ENCODE measurements at regions not wholly inside any gene's neighbourhood (a gene's known extent, or its start where the extent isn't known, plus 50 kb on each side); places are given as distances from the start of the nearest gene placed in this dataset.

DNA sequence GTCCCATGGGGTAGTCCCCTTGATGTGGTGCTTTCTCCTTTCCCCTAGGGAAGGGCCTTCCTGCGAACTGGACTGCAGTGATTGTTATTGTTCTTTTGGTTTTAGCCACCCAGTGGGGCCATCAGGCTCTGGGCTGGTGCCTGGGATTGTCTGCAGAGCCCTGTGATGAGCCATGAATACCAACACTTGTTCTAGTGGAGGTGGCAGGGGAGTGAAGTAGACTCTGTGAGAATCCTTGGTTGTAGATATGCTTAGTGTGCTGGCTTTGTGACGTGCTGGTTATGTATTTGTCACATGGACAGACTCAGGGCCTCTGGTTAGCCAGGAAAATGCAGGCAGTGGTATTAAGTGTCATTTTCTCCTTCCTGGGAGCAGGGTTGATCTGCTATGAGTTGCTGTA is 51.8 kb upstream of the NDUFB4 start:
- no peak for DNase-seq

DNA sequence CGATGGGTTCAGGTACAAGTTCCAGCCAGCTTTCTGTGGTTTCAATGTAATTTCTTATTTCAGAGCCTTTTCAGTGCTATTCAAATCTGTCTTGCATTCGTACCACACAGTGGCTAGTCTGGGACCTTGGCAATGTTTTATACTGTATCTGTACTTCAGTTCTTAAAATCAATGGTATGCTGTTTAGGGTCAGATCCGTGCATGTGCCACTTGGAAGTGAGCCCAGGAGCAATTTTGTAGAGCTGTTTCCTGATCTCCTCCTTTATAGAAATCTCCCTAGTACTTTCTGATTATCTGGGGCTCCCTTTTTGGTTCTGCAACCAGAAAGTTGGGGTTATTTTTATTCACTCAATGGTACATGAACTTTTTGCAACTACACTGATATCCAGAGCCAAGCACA is 59.5 kb upstream of the NDUFB4 start:
- no peak for DNase-seq

DNA sequence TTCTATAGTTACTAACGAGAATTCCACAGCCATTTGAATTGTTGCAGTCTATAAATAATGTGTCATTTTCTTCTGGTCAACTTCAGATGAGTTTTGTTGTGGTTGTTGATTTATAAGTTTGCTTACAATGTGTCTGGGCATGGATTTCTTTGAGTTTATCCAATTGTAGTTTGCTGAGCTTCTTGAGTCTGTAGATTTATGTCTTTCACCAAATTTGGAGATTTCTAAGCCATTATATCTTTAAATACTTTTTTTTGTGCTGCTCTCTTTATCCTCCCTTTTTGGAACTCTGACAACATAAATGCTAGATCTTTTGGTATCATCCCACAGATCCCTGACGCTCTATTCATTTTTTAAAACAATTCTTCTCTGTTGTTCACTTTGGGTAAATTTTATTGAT is 63.2 kb upstream of the NDUFB4 start:
- DNase-seq: no peak

DNA sequence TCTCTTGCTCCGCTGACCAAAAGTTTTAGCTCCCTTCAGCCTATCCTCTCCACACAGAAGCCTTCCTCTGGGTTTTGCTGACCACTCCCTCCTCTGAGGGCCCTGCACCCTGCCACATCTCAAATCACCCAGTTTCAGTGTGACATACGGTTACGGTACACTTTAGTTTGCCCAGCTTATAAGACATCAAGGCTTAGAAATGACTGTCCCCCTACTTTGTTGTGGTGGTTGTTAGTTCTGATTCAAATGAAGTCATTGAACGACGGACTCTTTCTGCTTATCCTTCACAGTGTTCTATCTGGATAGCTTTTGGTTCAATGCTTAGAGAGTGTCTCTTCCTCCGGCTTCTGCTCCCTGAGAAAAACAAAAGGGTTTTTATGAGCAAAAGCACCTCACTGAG is 68.0 kb upstream of the NDUFB4 start:
- no peak for DNase-seq

DNA sequence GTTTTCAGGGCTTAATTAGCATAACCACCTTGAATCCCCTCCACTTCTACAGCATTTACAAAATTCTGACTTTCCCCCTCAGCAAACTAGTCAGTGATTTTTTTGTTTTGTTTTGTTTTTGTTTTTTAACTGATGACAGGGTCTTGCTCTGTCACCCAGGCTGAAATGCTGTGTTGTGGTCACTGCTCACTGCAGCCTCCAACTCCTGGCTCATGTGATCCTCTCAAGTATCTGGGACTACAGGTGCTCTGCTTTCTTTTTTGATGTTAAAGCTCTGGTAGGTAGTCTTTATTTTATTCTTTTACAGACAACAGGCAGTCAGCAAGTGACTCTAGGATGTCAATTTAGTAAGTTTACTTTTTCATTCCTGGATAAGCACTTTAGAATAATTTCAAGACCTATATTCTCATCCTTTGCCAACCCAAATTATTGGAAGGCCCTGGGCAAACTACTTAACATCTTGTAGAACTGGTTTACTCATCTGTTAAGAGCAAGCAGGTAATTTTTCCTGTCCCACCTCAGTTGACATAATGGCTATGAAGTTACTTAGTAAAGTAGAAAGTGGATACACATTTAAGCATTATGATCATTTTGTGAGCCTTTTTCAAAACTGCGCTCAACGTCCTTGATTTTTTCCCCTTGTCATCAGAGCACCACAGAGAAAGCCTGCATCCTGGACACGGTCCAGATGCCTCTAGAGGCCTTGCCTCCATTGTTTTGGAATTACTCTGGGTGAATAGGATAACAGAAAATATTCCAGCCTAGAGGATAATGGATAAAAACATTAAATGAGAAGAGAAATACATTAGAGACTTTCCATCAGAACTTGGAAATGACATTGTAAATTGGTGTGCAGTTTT is 69.9 kb upstream of the NDUFB4 start:
- no peak for DNase-seq

DNA sequence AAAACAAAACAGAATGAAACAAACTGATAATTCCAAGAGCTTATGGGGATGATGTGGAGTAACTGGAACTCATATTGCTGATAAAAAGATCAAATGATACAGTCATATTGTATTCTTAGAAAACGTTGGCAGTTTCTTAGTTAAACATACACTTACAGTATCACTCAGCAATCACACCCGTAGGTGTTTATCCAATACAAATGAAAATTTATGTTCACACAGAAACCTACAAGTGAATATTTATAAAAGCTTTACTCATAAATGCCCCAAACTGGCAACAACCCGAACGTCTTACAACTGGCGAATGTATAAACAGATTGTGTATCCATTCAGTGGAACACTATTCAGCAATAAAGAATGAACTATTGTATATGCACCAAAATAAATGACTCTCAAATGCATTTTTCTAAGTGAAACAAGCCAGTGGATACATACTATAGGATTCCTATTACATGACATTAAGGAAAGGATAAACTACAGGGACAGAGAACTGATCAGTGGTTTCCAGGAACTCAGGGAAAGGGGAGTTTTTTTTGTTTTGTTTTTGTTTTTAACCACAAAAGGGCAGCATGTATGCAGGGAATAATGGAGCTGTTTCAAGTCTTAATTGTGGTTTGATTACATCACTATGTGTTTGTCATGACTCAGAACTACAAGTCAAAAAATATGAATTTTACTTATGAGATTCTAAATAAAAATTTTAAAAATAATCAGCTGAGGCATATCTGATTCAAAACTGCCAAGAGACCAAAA is 71.8 kb upstream of the NDUFB4 start:
- DNase-seq: no peak

DNA sequence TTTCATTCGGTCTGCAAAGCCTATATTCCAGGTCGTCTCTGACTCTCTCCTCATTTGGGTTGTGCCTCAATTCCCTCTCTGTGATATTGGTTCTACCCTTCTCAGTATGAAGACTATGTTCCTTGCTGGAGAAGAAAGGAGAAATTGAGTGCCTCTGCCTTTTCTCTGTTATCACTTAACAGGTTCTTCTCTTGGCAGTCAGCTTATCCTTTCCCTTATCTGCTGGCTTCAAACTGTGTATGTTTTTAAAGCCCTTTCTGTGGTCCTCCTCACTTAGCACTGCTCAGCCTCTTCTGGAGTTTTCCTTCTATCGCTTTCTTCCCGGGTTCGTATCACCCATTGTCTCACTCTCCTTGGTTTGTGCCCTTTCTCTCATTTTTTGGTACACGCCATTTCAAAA is 65.3 kb upstream of the FSTL1 start:
- DNase-seq: no peak

DNA sequence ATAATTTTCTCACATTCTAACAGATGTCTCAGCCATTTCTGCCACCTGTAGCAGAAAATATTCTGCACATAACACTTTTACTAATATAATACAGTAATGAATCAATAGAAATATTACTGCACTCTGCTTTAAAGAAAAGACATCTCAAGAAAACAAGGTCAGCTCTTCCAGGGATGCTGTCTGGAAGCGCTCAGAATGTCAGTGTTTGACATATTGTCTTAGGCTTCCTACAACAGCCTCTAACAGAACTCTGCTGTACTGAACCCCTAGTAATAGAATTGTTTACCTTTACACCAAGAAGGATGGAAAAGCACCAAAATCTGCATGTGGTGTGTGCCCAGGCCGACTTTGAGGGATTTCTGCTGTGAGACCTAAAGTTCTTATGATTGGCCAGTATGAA is 61.9 kb upstream of the FSTL1 start:
- DNase-seq: no peak

DNA sequence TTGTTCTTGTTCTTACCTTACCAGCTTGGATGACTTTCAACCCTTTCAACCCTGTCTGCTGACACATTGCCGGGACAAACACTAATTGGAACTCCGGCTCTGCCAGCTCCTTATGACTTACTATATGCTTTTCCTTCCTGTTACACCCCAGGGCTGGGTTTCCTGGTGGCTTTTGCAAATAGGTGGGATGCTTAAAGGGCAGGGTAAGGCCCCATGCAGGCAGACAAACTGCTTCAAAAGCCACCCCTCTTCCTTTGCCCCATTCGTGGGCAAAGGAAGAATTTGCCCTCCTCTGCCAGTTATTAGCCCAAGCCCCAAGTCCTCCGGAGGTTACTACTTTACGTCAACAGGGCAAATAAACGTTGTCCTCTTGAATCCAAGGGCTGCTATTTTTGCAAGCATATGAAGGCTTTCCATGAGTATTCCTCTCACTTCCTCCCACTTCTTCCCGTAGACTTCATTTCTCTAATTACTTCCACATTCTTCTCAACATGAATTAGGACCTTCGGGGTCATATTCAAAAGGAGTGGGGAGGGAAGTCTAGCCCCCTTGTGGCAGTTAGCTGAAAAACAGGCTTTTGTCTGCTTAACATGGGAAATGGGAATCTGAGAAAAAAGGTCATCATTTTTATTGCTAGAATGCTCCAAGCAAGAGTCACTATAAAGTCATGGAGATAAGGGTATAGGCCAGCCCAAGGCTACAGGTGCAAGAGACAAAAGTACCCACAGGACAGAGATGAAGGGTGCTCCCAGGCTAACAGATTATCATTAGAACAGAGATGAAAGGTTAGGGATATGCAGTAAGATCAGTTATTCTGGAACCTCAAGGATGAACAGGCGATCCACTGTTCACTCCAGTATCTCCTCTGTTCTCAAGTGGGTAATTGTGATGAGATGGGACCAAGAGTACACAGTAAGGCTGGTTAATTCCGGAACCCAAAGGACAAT is 56.3 kb upstream of the FSTL1 start:
- peak; percentile 6 for DNase-seq

DNA sequence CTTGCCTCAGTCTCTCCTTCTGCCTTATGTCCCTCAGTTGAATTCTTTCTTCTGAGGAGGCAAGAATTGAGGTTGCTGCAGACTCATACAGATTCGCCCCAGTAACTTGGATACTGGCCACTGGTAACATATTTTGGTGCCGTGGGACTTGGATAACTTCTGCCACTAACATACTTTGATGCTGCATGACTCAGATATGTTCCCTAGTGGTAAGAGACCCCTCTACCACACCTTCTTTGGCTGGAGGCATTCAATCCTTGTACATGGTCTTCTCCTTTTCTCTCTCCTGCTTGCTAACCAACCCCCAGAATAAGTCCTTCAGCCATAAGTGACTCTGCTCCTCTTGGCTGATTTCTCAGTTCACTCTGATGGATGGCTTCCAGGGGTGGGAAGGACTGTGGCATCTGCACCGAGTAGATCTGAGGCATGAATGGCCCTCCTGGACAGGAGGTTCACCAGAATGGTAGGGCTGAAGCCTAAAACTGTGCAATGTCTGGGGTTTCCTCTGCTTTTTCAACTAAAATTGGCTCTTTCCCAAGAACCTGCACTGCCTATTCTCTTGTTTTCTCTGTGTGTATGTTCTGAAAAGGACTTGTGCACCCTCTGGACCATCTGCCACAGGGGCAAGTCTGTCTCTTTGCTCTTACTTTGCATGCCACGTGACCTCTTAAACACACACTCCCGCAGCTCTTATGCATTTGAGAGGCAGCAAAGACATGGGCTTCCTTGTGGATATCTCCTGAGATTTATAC is 55.5 kb upstream of the FSTL1 start:
- no peak for DNase-seq

DNA sequence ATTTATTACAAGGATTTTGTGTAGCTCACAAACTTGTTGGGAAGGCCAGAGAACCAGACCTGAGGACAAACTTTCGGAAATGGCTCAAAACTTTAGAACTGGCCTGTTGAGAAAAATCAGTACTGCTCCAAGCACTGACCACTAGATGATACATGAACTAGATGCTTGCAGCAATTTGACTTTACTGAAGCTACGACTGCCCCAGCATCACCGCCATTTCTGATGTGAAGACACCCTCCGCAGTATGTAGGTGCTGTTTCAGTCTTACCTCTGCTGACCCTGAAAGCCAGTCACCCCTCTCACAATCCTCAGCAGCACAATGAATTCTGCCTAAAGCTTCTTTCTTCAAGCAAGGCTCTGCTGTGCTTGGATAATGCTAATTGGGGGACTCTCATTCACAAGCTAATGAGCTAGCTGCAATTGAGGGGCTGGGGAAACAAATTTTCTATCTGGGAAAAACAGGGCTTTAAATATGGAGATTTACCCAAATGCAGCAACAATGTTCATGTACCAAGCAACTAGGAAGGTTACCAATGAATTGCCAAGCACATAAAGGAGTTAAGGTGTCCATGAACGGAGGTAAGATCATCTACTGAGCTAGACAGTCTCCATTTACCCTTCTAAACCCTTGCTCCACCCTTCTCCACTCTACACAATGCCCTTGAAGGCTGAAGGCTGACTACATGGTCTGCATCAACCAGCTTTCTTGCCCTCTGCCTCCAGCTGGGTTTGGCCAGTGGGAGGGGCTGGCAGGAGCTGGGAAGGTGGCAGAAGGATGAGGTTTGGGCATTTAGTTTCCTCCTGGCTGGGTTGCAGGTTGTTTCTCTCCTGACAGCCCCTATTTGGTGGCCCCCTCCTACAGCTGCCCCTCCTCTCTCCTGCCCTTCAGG is 53.2 kb upstream of the FSTL1 start:
- DNase-seq: no peak

DNA sequence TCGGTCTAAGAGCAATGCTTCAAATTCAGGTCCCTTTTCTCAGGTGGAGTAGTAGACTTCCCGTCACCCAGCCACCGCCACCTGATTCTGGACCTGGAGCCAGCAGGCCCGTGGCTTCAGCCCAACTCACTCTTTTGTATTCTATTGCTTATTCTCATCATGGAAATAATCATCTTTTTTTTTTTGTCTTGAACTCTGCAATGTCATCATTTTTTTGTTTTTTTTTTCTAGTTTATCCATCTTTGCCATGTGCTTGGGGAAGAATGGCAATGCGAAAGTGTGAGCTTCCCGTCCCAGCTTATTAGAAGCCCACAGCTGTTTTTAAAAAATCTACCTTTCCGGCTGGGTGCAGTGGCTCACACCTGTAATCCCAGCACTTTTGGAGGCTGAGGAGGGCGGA is 51.3 kb upstream of the FSTL1 start:
- DNase-seq: no peak
